Stomach (tissue), 8 donors: ENCODE measurements at regions not wholly inside any gene's neighbourhood (a gene's known extent, or its start where the extent isn't known, plus 50 kb on each side); places are given as distances from the start of the nearest gene placed in this dataset.

Experiments
- DNase-seq, 2 donors: peaks; one replicate each; pipeline versions ENCODE4 v3.0.0 to v3.0.0-alpha.2; 2013 to 2019
- H3K27ac ChIP-seq, 5 donors: fragments of 200-600 bp in 4 of 5; sonication (generic) in 4 of 5; one replicate each; pipeline ENCODE4 v1.5.1; 2013 to 2019; ENCODE audit warnings: mild to moderate bottlenecking in 1 of 5, moderate library complexity in 1 of 5
- H3K27me3 ChIP-seq, 3 donors: fragments of 200-600 bp; sonication (generic); one replicate each; pipeline ENCODE4 v1.5.1; 2017 to 2019; ENCODE audit warnings: mixed run types in 1 of 3
- H3K36me3 ChIP-seq, 4 donors: fragments of 200-600 bp; sonication (generic); 1 replicate in 3 of 4; 2 replicates in 1 of 4; pipeline ENCODE4 v1.5.1; 2016 to 2019
- H3K4me1 ChIP-seq, 4 donors: fragments of 200-600 bp; sonication (generic); one replicate each; pipeline ENCODE4 v1.5.1; 2016 to 2019
- H3K4me3 ChIP-seq, 4 donors: fragments of 200-600 bp; sonication (generic) in 3 of 4; one replicate each; pipeline ENCODE4 v1.5.1; 2016 to 2019; ENCODE audit warnings: mild to moderate bottlenecking in 1 of 4
- H3K9me3 ChIP-seq, 4 donors: fragments of 200-600 bp; sonication (generic); one replicate each; pipeline ENCODE4 v1.5.1; 2016 to 2019
- CTCF ChIP-seq, 7 experiments: fragments of 450-650 bp in 4 of 7; fragments of 200-600 bp in 3 of 7; sonication (generic) in 3 of 7; IDR thresholded peaks; one replicate each; pipeline ENCODE4 v1.5.1; 2016 to 2019; ENCODE audit warnings: antibody characterized with exemption in 7 of 7, control low read depth in 2 of 7, mild to moderate bottlenecking in 1 of 7
- EP300 ChIP-seq: sonication (generic); formaldehyde crosslinking; IDR thresholded peaks from one replicate; pipeline ENCODE4 v1.6.1; 2017; ENCODE audit warnings: antibody characterized with exemption
- POLR2A ChIP-seq, 4 donors: fragments of 450-650 bp; IDR thresholded peaks; one replicate each; pipeline ENCODE4 v1.6.1; 2016; ENCODE audit warnings: antibody characterized with exemption in 4 of 4, control low read depth in 2 of 4, mild to moderate bottlenecking in 1 of 4, moderate library complexity in 1 of 4
- POLR2AphosphoS5 ChIP-seq, 3 donors: sonication (generic); formaldehyde crosslinking; IDR thresholded peaks; one replicate each; pipeline ENCODE4 v1.6.1; 2016; ENCODE audit warnings: antibody characterized with exemption in 3 of 3
- WGBS, 5 donors: extraction: QIAGEN DNeasy Blood & Tissue Kit in 3 of 5; methylation state at CpG; one replicate each; pipeline versions ENCODE4 v1.1.5 to v1.1.7; 2013 to 2018; 5-methylcytosine and 5-hydroxymethylcytosine counted together
- intact Hi-C: fragments of 100-400 bp; cut with DNase I; formaldehyde crosslinking; loops from one replicate; pipeline ENCODE4 v1.15.1; 2023; ENCODE audit warnings: low total_unique reads
- donor health status: healthy with polysubstance abuse.
- donor health status: Bipolar disorder and iron deficiency.
- donor health status: healthy.

- DNase-seq: no peak
- no peak overlapping the region for H3K27ac ChIP-seq
- WGBS, 5 donors: 65 to 78% (median 72%) methylated on average over 3 of the region's 3 CpGs
- peaks cover 6 to 25% (median 10%) of the 10 kb centered on the region in 4 donors for H3K4me1 ChIP-seq
- no peaks in the 10 kb centered on the region for H3K27me3 ChIP-seq
- intact Hi-C loops: no loop called here
- H3K36me3 ChIP-seq: no peaks in the 10 kb centered on the region
- peak in 2 of 3 donors; percentile 8 to 48 for TF ChIP-seq POLR2AphosphoS5 (IDR thresholded peaks at IDR 0.05)
- no peak for TF ChIP-seq POLR2A (IDR thresholded peaks at IDR 0.05)
- H3K9me3 ChIP-seq: no peaks in the 10 kb centered on the region
- H3K4me3 ChIP-seq: no peak overlapping the region
Observed at GRCh38 chr20:41696428-41696827, 78.3 kb upstream of the CHD6 start.

GRCh38 chr20:41694796-41695195 lies 76.6 kb upstream of the CHD6 start:
- WGBS, 5 donors: 89 to 98% (median 96%) methylated on average over 2 of the region's 2 CpGs
- TF ChIP-seq POLR2A (IDR thresholded peaks at IDR 0.05) (no peak), EP300 (no peak), POLR2AphosphoS5 (IDR thresholded peaks at IDR 0.05) (no peak), CTCF (IDR thresholded peaks at IDR 0.05) (no peak)
- intact Hi-C loops: no loop called here
- Histone ChIP-seq H3K4me1 (peaks cover 6 to 25% (median 10%) of the 10 kb centered on the region in 4 donors), H3K36me3 (no peaks in the 10 kb centered on the region), H3K27me3 (no peaks in the 10 kb centered on the region), H3K9me3 (no peaks in the 10 kb centered on the region), H3K4me3 (no peak overlapping the region), H3K27ac (peak overlapping the region in 1 of 5 donors; percentile 94)
- DNase-seq: no peak

- Histone ChIP-seq H3K27ac (peak overlapping the region; percentile 80 to 94 (median 92)), H3K4me1 (peaks cover 6 to 25% (median 10%) of the 10 kb centered on the region in 4 donors), H3K4me3 (peak overlapping the region; percentile 67 to 78 (median 72)), H3K9me3 (no peaks in the 10 kb centered on the region), H3K36me3 (no peaks in the 10 kb centered on the region), H3K27me3 (no peaks in the 10 kb centered on the region)
- intact Hi-C loops: no loop called here
- peak in 2 of 4 donors; percentile 48 to 50 for TF ChIP-seq POLR2A (IDR thresholded peaks at IDR 0.05)
- TF ChIP-seq POLR2AphosphoS5 (IDR thresholded peaks at IDR 0.05): peak; percentile 76 to 91 (median 89)
- TF ChIP-seq EP300: no peak
- peak in 5 of 7 experiments; percentile 5 to 59 (median 47) for TF ChIP-seq CTCF (IDR thresholded peaks at IDR 0.05)
- WGBS, 5 donors: 0 to 1% (median 0%) methylated on average over 31 to 33 of the region's 33 CpGs
- peak; percentile 84 to 94 for DNase-seq
Observed at GRCh38 chr20:41693136-41693979, 75.2 kb upstream of the CHD6 start.

- Histone ChIP-seq H3K9me3 (no peaks in the 10 kb centered on the region), H3K36me3 (no peaks in the 10 kb centered on the region), H3K27ac (peak overlapping the region; percentile 77 to 94 (median 92)), H3K4me3 (peak overlapping the region; percentile 67 to 78 (median 72)), H3K27me3 (no peaks in the 10 kb centered on the region), H3K4me1 (peaks cover 6 to 25% (median 10%) of the 10 kb centered on the region in 4 donors)
- DNase-seq: peak; percentile 77 to 93
- intact Hi-C loops: no loop called here
- no peak for TF ChIP-seq POLR2A (IDR thresholded peaks at IDR 0.05)
- no peak for TF ChIP-seq EP300
- no peak for TF ChIP-seq CTCF (IDR thresholded peaks at IDR 0.05)
- peak in 1 of 3 donors; percentile 22 for TF ChIP-seq POLR2AphosphoS5 (IDR thresholded peaks at IDR 0.05)
- WGBS, 5 donors: 6 to 10% (median 8%) methylated on average over 24 to 29 of the region's 29 CpGs
Observed at GRCh38 chr20:41692479-41693135, 74.4 kb upstream of the CHD6 start.
